ENCODE measurements at regions not wholly inside any gene's neighbourhood (a gene's known extent, or its start where the extent isn't known, plus 50 kb on each side); places are given as distances from the start of the nearest gene placed in this dataset.
A peak's percentile ranks its signal among the peaks of the same experiment; 100 is the strongest.

DNA sequence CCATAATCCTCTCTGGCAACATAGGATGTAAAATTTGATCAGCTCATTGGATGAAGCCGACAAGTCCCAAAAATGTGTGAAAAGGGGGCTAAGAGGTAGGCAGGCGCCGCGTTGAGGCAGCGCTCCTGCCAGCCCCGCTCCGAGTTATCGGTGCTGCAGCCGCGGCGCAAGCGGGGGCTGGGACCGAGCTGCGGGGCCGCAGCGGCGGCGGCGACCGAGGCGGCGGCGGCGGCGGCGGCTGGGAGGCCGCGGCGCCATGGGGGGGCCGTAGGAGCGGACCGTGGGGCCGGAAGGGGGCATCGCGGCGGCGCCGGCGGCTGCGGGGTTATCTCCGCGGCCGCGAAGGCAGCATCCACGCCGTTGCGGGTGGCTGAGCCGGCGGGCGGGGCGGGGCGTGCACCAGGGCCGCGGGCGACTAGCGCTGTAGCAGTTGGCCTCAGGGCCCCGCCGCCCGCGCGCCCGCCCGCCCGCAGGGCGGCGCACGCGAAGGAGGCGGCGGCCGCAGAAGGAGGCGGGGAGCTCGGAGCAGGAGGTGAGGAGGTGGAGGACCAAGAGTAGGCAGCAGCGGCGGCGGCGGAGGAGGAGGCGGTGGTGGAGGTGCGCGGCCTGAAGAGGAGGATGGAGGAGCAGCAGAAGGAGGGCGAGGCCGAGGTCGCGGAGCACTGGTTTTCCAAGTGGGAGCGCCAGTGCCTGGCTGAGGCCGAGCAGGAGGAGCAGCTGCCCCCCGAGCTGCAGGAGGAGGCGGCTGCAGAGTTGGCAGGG is 126.0 kb upstream of the CXorf66 start:
- Histone ChIP-seq H3K9me3 (ENCODE audit: insufficient read depth, low read depth, low read length) (no peaks in the 10 kb centered on the region), H2BK120ac (ENCODE audit: insufficient read depth, low read length, poor library complexity) (no peak overlapping the region), H4K91ac (ENCODE audit: low read depth, low read length) (no peak overlapping the region), H2BK12ac (ENCODE audit: low read length) (no peak overlapping the region), H2BK5ac (ENCODE audit: low read depth, low read length, poor library complexity) (no peak overlapping the region), H3K4me2 (ENCODE audit: low read length) (peak overlapping the region; percentile 72), H3K79me1 (ENCODE audit: low read length) (no peaks in the 10 kb centered on the region), H3K27me3 (ENCODE audit: insufficient read depth, low read length) (no peaks in the 10 kb centered on the region), H3K18ac (ENCODE audit: low read length) (no peak overlapping the region), H4K12ac (ENCODE audit: low read depth, low read length) (no peak overlapping the region), H2AFZ (ENCODE audit: insufficient read depth, low read length, poor library complexity) (peak overlapping the region; percentile 68), H3K79me2 (ENCODE audit: control insufficient read depth, insufficient read depth, low read length, poor library complexity) (peaks cover 3% of the 10 kb centered on the region), H3K23ac (ENCODE audit: low read length) (no peak overlapping the region), H4K8ac (ENCODE audit: low read depth, low read length) (peak overlapping the region; percentile 47), H2AK5ac (ENCODE audit: low read length) (no peak overlapping the region), H3K27ac (ENCODE audit: low read depth, low read length) (no peak overlapping the region), H3K4me1 (ENCODE audit: control insufficient read depth in 1 of 2, insufficient read depth in 2 of 2, low read length in 2 of 2) (peaks cover 4% of the 10 kb centered on the region in 2 experiments), H3K14ac (ENCODE audit: low read length) (no peak overlapping the region), H3K36me3 (ENCODE audit: control insufficient read depth in 1 of 2, insufficient read depth in 2 of 2, low read length in 2 of 2) (no peaks in the 10 kb centered on the region), H3K4me3 (ENCODE audit: low read depth, low read length) (peak overlapping the region; percentile 67), H3K4ac (ENCODE audit: low read depth, low read length) (no peak overlapping the region), H3K9ac (ENCODE audit: low read length) (no peak overlapping the region)
- DNase-seq = peak in 1 of 2 donors; percentile 28
- no CpG with 5 or more reads among the region's 88 CpGs for WGBS (ENCODE audit: extremely low coverage, insufficient coverage, insufficient read length)

DNA sequence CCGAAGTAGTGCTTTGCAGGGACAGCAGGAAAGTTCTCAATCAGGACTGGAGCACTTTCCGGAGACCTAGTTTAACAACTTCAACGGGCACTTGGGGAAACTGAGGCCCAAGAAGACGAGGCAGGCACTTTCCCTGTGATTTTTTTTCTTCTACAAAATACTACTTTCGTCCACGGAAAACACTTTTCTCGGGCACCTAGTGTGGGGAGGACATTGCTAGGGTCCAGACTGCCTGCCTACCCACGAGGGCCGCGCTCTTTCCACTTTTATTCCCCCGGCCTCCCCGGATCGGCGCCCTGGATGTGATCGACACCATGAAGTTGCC is 125.4 kb upstream of the CXorf66 start:
- WGBS (ENCODE audit: extremely low coverage, insufficient coverage, insufficient read length) = no CpG with 5 or more reads among the region's 15 CpGs
- H2BK120ac ChIP-seq (ENCODE audit: insufficient read depth, low read length, poor library complexity) = no peak overlapping the region
- DNase-seq = no peak
- no peak overlapping the region for H2AFZ ChIP-seq (ENCODE audit: insufficient read depth, low read length, poor library complexity)
- H3K4me3 ChIP-seq (ENCODE audit: low read depth, low read length) = peak overlapping the region; percentile 56
- no peak overlapping the region for H2AK5ac ChIP-seq (ENCODE audit: low read length)
- no peaks in the 10 kb centered on the region for H3K79me1 ChIP-seq (ENCODE audit: low read length)
- H2BK5ac ChIP-seq (ENCODE audit: low read depth, low read length, poor library complexity) = no peak overlapping the region
- peak overlapping the region; percentile 72 for H3K4me2 ChIP-seq (ENCODE audit: low read length)
- H3K79me2 ChIP-seq (ENCODE audit: control insufficient read depth, insufficient read depth, low read length, poor library complexity) = peaks cover 3% of the 10 kb centered on the region
- no peaks in the 10 kb centered on the region for H3K36me3 ChIP-seq (ENCODE audit: control insufficient read depth in 1 of 2, insufficient read depth in 2 of 2, low read length in 2 of 2)
- no peak overlapping the region for H3K9ac ChIP-seq (ENCODE audit: low read length)
- no peak overlapping the region for H4K8ac ChIP-seq (ENCODE audit: low read depth, low read length)
- no peaks in the 10 kb centered on the region for H3K9me3 ChIP-seq (ENCODE audit: insufficient read depth, low read depth, low read length)
- H3K27ac ChIP-seq (ENCODE audit: low read depth, low read length) = no peak overlapping the region
- no peak overlapping the region for H4K91ac ChIP-seq (ENCODE audit: low read depth, low read length)
- H3K14ac ChIP-seq (ENCODE audit: low read length) = no peak overlapping the region
- no peak overlapping the region for H4K12ac ChIP-seq (ENCODE audit: low read depth, low read length)
- H3K4me1 ChIP-seq (ENCODE audit: control insufficient read depth in 1 of 2, insufficient read depth in 2 of 2, low read length in 2 of 2) = peaks cover 4% of the 10 kb centered on the region in 2 experiments
- H3K18ac ChIP-seq (ENCODE audit: low read length) = no peak overlapping the region
- H3K27me3 ChIP-seq (ENCODE audit: insufficient read depth, low read length) = no peaks in the 10 kb centered on the region
- no peak overlapping the region for H3K4ac ChIP-seq (ENCODE audit: low read depth, low read length)
- H2BK12ac ChIP-seq (ENCODE audit: low read length) = no peak overlapping the region
- no peak overlapping the region for H3K23ac ChIP-seq (ENCODE audit: low read length)

DNA sequence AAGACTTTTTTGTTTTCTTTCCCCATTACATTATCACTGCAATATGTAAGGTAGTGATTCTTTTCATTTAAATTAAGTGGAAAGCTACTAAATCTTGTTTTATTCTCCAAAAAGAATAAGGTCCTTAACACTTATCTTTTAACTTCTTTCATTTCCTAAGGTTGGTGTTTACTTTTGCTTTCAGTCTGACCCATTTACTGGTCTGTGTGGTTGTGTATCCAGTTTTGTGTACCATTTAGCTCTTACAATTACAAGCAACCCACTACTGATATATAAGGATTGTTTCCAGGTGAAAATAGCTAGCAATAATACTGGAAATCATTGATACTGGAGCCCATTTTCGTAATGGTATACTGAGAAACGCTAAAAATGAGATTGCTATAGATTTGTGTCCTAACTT is 123.1 kb upstream of the CXorf66 start:
- no peak overlapping the region for H3K23ac ChIP-seq (ENCODE audit: low read length)
- H2AK5ac ChIP-seq (ENCODE audit: low read length) = no peak overlapping the region
- WGBS (ENCODE audit: extremely low coverage, insufficient coverage, insufficient read length) = no CpG with 5 or more reads among the region's 2 CpGs
- H3K36me3 ChIP-seq (ENCODE audit: control insufficient read depth in 1 of 2, insufficient read depth in 2 of 2, low read length in 2 of 2) = no peaks in the 10 kb centered on the region
- H2BK5ac ChIP-seq (ENCODE audit: low read depth, low read length, poor library complexity) = no peak overlapping the region
- no peak overlapping the region for H4K91ac ChIP-seq (ENCODE audit: low read depth, low read length)
- H4K8ac ChIP-seq (ENCODE audit: low read depth, low read length) = no peak overlapping the region
- no peak overlapping the region for H2BK120ac ChIP-seq (ENCODE audit: insufficient read depth, low read length, poor library complexity)
- no peak overlapping the region for H3K4me3 ChIP-seq (ENCODE audit: low read depth, low read length)
- DNase-seq = no peak
- H3K9ac ChIP-seq (ENCODE audit: low read length) = no peak overlapping the region
- H3K27ac ChIP-seq (ENCODE audit: low read depth, low read length) = no peak overlapping the region
- no peak overlapping the region for H2BK12ac ChIP-seq (ENCODE audit: low read length)
- H3K4me2 ChIP-seq (ENCODE audit: low read length) = no peak overlapping the region
- no peak overlapping the region for H3K14ac ChIP-seq (ENCODE audit: low read length)
- H2AFZ ChIP-seq (ENCODE audit: insufficient read depth, low read length, poor library complexity) = no peak overlapping the region
- H3K9me3 ChIP-seq (ENCODE audit: insufficient read depth, low read depth, low read length) = no peaks in the 10 kb centered on the region
- peaks cover 4% of the 10 kb centered on the region in 2 experiments for H3K4me1 ChIP-seq (ENCODE audit: control insufficient read depth in 1 of 2, insufficient read depth in 2 of 2, low read length in 2 of 2)
- peaks cover 3% of the 10 kb centered on the region for H3K79me2 ChIP-seq (ENCODE audit: control insufficient read depth, insufficient read depth, low read length, poor library complexity)
- H4K12ac ChIP-seq (ENCODE audit: low read depth, low read length) = no peak overlapping the region
- no peak overlapping the region for H3K18ac ChIP-seq (ENCODE audit: low read length)
- H3K79me1 ChIP-seq (ENCODE audit: low read length) = no peaks in the 10 kb centered on the region
- no peaks in the 10 kb centered on the region for H3K27me3 ChIP-seq (ENCODE audit: insufficient read depth, low read length)
- no peak overlapping the region for H3K4ac ChIP-seq (ENCODE audit: low read depth, low read length)

DNA sequence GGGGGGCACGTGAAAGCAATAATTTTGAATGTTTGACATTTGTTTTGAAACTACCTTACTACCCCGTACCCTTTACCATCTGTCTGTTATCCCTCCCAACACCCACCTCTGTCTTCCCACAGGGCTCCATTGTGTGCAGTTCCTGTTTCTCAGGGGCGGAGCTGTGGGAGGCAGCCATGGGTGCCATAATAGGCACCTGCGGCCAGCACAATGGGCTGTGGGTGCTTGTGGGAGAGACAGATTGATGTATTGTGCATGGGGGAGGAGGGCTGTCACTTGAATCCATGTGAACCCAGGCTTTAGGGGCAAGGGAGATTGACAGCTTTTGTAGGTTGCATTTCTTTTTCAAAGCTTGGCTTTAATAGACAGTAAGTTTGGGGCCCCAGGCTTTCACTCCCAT is 122.6 kb upstream of the CXorf66 start:
- no peaks in the 10 kb centered on the region for H3K27me3 ChIP-seq (ENCODE audit: insufficient read depth, low read length)
- no peaks in the 10 kb centered on the region for H3K36me3 ChIP-seq (ENCODE audit: control insufficient read depth in 1 of 2, insufficient read depth in 2 of 2, low read length in 2 of 2)
- H3K4ac ChIP-seq (ENCODE audit: low read depth, low read length) = no peak overlapping the region
- no peak overlapping the region for H4K8ac ChIP-seq (ENCODE audit: low read depth, low read length)
- no peak overlapping the region for H2BK5ac ChIP-seq (ENCODE audit: low read depth, low read length, poor library complexity)
- H3K18ac ChIP-seq (ENCODE audit: low read length) = no peak overlapping the region
- DNase-seq = no peak
- H3K4me2 ChIP-seq (ENCODE audit: low read length) = no peak overlapping the region
- no peak overlapping the region for H3K9ac ChIP-seq (ENCODE audit: low read length)
- peaks cover 3% of the 10 kb centered on the region for H3K79me2 ChIP-seq (ENCODE audit: control insufficient read depth, insufficient read depth, low read length, poor library complexity)
- H2AK5ac ChIP-seq (ENCODE audit: low read length) = no peak overlapping the region
- H3K23ac ChIP-seq (ENCODE audit: low read length) = no peak overlapping the region
- no peak overlapping the region for H2BK120ac ChIP-seq (ENCODE audit: insufficient read depth, low read length, poor library complexity)
- H2AFZ ChIP-seq (ENCODE audit: insufficient read depth, low read length, poor library complexity) = no peak overlapping the region
- no peak overlapping the region for H3K14ac ChIP-seq (ENCODE audit: low read length)
- H2BK12ac ChIP-seq (ENCODE audit: low read length) = no peak overlapping the region
- H3K79me1 ChIP-seq (ENCODE audit: low read length) = no peaks in the 10 kb centered on the region
- WGBS (ENCODE audit: extremely low coverage, insufficient coverage, insufficient read length) = no CpG with 5 or more reads among the region's 4 CpGs
- H4K12ac ChIP-seq (ENCODE audit: low read depth, low read length) = no peak overlapping the region
- H3K4me3 ChIP-seq (ENCODE audit: low read depth, low read length) = no peak overlapping the region
- no peak overlapping the region for H3K27ac ChIP-seq (ENCODE audit: low read depth, low read length)
- no peak overlapping the region for H4K91ac ChIP-seq (ENCODE audit: low read depth, low read length)
- no peaks in the 10 kb centered on the region for H3K9me3 ChIP-seq (ENCODE audit: insufficient read depth, low read depth, low read length)
- peaks cover 4% of the 10 kb centered on the region in 2 experiments for H3K4me1 ChIP-seq (ENCODE audit: control insufficient read depth in 1 of 2, insufficient read depth in 2 of 2, low read length in 2 of 2)

Data from trophoblast cell (in vitro differentiated cells and primary cell).